ENCODE measurements at regions not wholly inside any gene's neighbourhood (a gene's known extent, or its start where the extent isn't known, plus 50 kb on each side); places are given as distances from the start of the nearest gene placed in this dataset.

DNA sequence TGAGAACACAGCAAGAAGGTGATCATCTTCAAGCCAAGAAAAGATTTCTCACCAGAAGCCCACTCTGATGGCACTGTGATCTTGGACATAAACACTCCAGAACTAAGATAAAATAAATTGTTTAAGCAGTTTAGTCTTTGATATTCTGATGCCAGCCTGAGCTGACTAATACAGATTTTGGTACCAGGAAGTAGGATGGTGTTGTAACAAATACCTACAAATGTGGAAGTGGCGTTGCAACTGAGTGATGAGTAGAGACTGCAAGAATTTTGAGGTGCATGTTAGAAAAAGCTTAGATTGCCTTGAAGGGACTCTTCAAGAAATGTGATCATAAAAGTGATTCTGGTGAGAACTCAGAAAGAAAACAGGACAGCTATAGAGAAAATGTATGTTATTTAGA is 592.4 kb upstream of the DAB2 start:
- H3K4me1 Mint-ChIP-seq (ENCODE audit: low read depth): no peaks in the 10 kb centered on the region
- no peak overlapping the region for H3K27ac Mint-ChIP-seq (ENCODE audit: unreplicated experiment)
- peaks cover 16% of the 10 kb centered on the region for H3K27me3 Mint-ChIP-seq (ENCODE audit: low read depth)
- H3K9me3 Mint-ChIP-seq (ENCODE audit: low read depth): peaks cover 17% of the 10 kb centered on the region
- no peak for DNase-seq (ENCODE audit: low spot score)
- TF ChIP-seq, protein P1, sequence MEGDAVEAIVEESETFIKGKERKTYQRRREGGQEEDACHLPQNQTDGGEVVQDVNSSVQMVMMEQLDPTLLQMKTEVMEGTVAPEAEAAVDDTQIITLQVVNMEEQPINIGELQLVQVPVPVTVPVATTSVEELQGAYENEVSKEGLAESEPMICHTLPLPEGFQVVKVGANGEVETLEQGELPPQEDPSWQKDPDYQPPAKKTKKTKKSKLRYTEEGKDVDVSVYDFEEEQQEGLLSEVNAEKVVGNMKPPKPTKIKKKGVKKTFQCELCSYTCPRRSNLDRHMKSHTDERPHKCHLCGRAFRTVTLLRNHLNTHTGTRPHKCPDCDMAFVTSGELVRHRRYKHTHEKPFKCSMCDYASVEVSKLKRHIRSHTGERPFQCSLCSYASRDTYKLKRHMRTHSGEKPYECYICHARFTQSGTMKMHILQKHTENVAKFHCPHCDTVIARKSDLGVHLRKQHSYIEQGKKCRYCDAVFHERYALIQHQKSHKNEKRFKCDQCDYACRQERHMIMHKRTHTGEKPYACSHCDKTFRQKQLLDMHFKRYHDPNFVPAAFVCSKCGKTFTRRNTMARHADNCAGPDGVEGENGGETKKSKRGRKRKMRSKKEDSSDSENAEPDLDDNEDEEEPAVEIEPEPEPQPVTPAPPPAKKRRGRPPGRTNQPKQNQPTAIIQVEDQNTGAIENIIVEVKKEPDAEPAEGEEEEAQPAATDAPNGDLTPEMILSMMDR (IDR thresholded peaks at IDR 0.05): no peak
- no peak overlapping the region for H3K4me3 Mint-ChIP-seq (ENCODE audit: unreplicated experiment)
- H3K36me3 Mint-ChIP-seq (ENCODE audit: low read depth): no peaks in the 10 kb centered on the region

DNA sequence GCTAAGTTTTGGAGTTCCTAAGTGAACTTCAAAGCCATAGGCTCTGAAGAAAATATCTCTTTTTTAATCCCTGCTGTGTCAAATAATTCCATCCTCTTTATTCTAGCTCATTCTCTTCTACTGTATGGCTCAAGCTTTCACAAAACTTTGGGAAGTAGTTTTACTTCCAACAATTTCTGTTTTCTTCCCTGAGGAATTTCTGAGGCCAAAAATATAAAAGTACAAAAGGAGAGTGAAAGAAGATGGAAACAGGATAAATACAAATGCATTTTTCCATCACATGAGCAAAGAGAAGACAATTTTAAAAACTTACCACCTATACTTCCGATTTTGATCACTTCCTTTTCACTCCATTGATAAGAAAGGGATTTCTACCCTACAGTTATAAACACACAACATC is 585.7 kb upstream of the DAB2 start:
- peaks cover 27% of the 10 kb centered on the region for H3K27me3 Mint-ChIP-seq (ENCODE audit: low read depth)
- H3K4me3 Mint-ChIP-seq (ENCODE audit: unreplicated experiment): no peak overlapping the region
- H3K9me3 Mint-ChIP-seq (ENCODE audit: low read depth): peaks cover 17% of the 10 kb centered on the region
- no peak for DNase-seq (ENCODE audit: low spot score)
- no peaks in the 10 kb centered on the region for H3K4me1 Mint-ChIP-seq (ENCODE audit: low read depth)
- no peaks in the 10 kb centered on the region for H3K36me3 Mint-ChIP-seq (ENCODE audit: low read depth)
- TF ChIP-seq, protein P1 (IDR thresholded peaks at IDR 0.05): no peak
- H3K27ac Mint-ChIP-seq (ENCODE audit: unreplicated experiment): no peak overlapping the region

DNA sequence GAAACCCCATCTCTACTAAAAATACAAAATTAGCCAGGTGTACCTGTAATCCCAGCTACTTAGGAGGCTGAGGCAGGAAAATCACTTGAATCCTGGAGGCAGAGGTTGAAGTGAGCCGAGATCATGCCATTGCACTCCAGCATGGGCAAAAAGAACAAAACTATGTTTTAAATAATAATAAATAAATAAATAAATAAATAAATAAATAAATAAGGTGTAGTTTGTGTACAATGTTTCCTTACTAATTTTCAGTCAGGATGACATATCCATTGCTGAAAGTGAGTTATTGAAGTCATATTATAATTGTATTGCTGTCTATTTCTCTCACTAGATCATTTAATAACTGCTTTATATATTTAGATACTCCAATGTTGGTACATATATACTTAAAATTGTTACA is 581.5 kb upstream of the DAB2 start:
- Mint-ChIP-seq H3K4me1 (ENCODE audit: low read depth) (no peaks in the 10 kb centered on the region), H3K27me3 (ENCODE audit: low read depth) (peaks cover 30% of the 10 kb centered on the region), H3K4me3 (ENCODE audit: unreplicated experiment) (no peak overlapping the region), H3K27ac (ENCODE audit: unreplicated experiment) (no peak overlapping the region), H3K36me3 (ENCODE audit: low read depth) (peaks cover 1% of the 10 kb centered on the region), H3K9me3 (ENCODE audit: low read depth) (peaks cover 37% of the 10 kb centered on the region)
- DNase-seq (ENCODE audit: low spot score): no peak
- TF ChIP-seq, protein P1 (IDR thresholded peaks at IDR 0.05): no peak

DNA sequence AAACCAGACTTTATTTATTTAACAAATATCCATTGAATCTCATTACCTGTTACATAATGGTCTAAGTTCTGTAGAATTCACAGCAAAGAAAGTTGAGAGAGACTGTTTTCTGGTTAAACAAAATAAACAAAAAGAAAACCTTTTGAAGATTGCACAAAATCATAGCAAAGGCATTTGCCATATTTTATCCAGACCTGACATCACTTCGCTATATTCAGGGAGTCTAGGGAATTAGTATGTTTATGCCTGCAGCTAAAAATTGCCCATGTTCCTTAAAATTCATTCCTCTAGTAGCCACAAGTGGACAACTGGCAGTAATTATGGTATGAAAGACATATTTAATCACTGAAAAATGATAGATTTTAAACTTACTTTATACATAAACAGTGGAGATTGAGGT is 577.0 kb upstream of the DAB2 start:
- Mint-ChIP-seq H3K4me3 (ENCODE audit: unreplicated experiment) (no peak overlapping the region), H3K9me3 (ENCODE audit: low read depth) (peaks cover 23% of the 10 kb centered on the region), H3K4me1 (ENCODE audit: low read depth) (no peaks in the 10 kb centered on the region), H3K36me3 (ENCODE audit: low read depth) (peaks cover 1% of the 10 kb centered on the region), H3K27ac (ENCODE audit: unreplicated experiment) (no peak overlapping the region), H3K27me3 (ENCODE audit: low read depth) (peaks cover 25% of the 10 kb centered on the region)
- TF ChIP-seq, protein P1 (IDR thresholded peaks at IDR 0.05): no peak
- DNase-seq (ENCODE audit: low spot score): no peak

DNA sequence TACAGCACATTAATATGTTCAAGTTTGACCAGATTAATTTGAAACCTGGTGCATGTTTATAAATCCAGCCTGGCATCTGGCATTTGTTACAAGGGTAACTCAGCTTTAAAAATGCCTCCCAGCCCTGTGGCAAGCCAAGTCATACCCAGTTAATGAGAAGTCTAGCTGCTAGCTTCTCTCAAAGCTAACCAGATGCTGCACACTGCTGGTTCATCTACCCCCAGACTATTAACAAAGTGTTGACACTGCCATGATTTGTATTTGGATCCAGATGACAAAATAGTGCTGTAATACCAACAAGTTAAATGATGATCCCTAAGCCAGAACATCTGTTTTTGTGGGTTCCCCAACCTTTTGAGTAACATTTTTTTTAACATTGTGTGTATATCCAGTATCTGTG is 573.7 kb upstream of the DAB2 start:
- peaks cover 4% of the 10 kb centered on the region for H3K4me1 Mint-ChIP-seq (ENCODE audit: low read depth)
- no peak for DNase-seq (ENCODE audit: low spot score)
- no peak overlapping the region for H3K27ac Mint-ChIP-seq (ENCODE audit: unreplicated experiment)
- TF ChIP-seq, protein P1 (IDR thresholded peaks at IDR 0.05): no peak
- H3K9me3 Mint-ChIP-seq (ENCODE audit: low read depth): peaks cover 11% of the 10 kb centered on the region
- no peaks in the 10 kb centered on the region for H3K36me3 Mint-ChIP-seq (ENCODE audit: low read depth)
- peaks cover 28% of the 10 kb centered on the region for H3K27me3 Mint-ChIP-seq (ENCODE audit: low read depth)
- no peak overlapping the region for H3K4me3 Mint-ChIP-seq (ENCODE audit: unreplicated experiment)
